Caco-2 (cell line): ENCODE measurements at regions not wholly inside any gene's neighbourhood (a gene's known extent, or its start where the extent isn't known, plus 50 kb on each side); places are given as distances from the start of the nearest gene placed in this dataset.

ENCODE experiments used
- BruUV-seq: library from RNA; stranded (reverse); fragments of 400-500 nt; replicated peaks from 2 replicates; lab custom pipeline; 2021; lab: Mats Ljungman, UMichigan
- CTCF ChIA-PET: fragments of 300-600 bp; sonication (Branson Sonifier 250); formaldehyde crosslinking; loops from one replicate; lab custom pipeline; 2022; ENCODE audit warnings: antibody characterized with exemption; lab: Charles Lee
- POLR2A ChIA-PET: fragments of 300-600 bp; sonication (Branson Sonifier 250); formaldehyde crosslinking; loops from one replicate; lab custom pipeline; 2022; ENCODE audit warnings: antibody characterized with exemption; lab: Charles Lee
- DNase-seq, 2 experiments: peaks; one replicate each; pipeline versions ENCODE4 v3.0.0 to v3.0.0-alpha.2; 2020 to 2022
- H3K27me3 ChIP-seq: replicated peaks from 2 replicates; pipeline ENCODE4 v1.6.0; 2011; ENCODE audit warnings: low read length; ENCODE audit not compliant: control insufficient read depth, insufficient read depth
- H3K36me3 ChIP-seq: 2 replicates; pipeline ENCODE4 v1.5.1; 2011; ENCODE audit warnings: low read length; ENCODE audit not compliant: control insufficient read depth, insufficient read depth
- H3K4me1 ChIP-seq: fragments of 250-450 bp; sonication (Bioruptor Pico); 2 replicates; pipeline ENCODE4 v1.5.1; 2020; ENCODE audit warnings: mild to moderate bottlenecking
- H3K4me3 ChIP-seq: 2 replicates; pipeline ENCODE4 v1.5.1; 2011; ENCODE audit warnings: low read depth, mild to moderate bottlenecking, control low read depth, low read length
- H3K9me3 ChIP-seq: fragments of 250-450 bp; sonication (Bioruptor Pico); 2 replicates; pipeline ENCODE4 v1.5.1; 2020; ENCODE audit warnings: mild to moderate bottlenecking, moderate library complexity
- H3K27ac Mint-ChIP-seq: one replicate; pipeline ENCODE4 v1.8.0; 2022; ENCODE audit warnings: mixed read lengths; ENCODE audit not compliant: unreplicated experiment
- H3K27me3 Mint-ChIP-seq: one replicate; pipeline ENCODE4 v1.8.0; 2022; ENCODE audit warnings: mixed read lengths; ENCODE audit not compliant: insufficient read depth, unreplicated experiment
- H3K36me3 Mint-ChIP-seq: one replicate; pipeline ENCODE4 v1.8.0; 2022; ENCODE audit warnings: mild to moderate bottlenecking, mixed read lengths; ENCODE audit not compliant: insufficient read depth, unreplicated experiment
- H3K4me1 Mint-ChIP-seq: one replicate; pipeline ENCODE4 v1.8.0; 2022; ENCODE audit warnings: low read depth, mixed read lengths; ENCODE audit not compliant: unreplicated experiment
- H3K4me3 Mint-ChIP-seq: one replicate; pipeline ENCODE4 v1.8.0; 2022; ENCODE audit warnings: mild to moderate bottlenecking, moderate library complexity, mixed read lengths; ENCODE audit not compliant: unreplicated experiment
- H3K9me3 Mint-ChIP-seq: one replicate; pipeline ENCODE4 v1.8.0; 2022; ENCODE audit warnings: mixed read lengths; ENCODE audit not compliant: unreplicated experiment
- CTCF ChIP-seq, 2 experiments: fragments of 200-600 bp in 1 of 2; IDR thresholded peaks; 1 replicate in 1 of 2; 2 replicates in 1 of 2; pipeline versions ENCODE4 v1.5.1 to v1.8.0; 2011 to 2022; ENCODE audit warnings: antibody characterized with exemption in 1 of 2, control low read depth in 1 of 2, inconsistent platforms in 1 of 2, low read depth in 1 of 2, low read length in 1 of 2, mild to moderate bottlenecking in 1 of 2, moderate library complexity in 1 of 2; ENCODE audit not compliant: insufficient read depth in 1 of 2, severe bottlenecking in 1 of 2, unreplicated experiment in 1 of 2
- intact Hi-C: fragments of 100-400 bp; cut with micrococcal nuclease; formaldehyde crosslinking; loops from one replicate; pipeline ENCODE4 v1.10.0; 2022; ENCODE audit not compliant: unreplicated experiment

- no peaks in the 10 kb centered on the region for H3K36me3 ChIP-seq
- no peak for TF ChIP-seq CTCF (IDR thresholded peaks at IDR 0.05; ENCODE audit: insufficient read depth in 1 of 2, low read depth in 1 of 2, low read length in 1 of 2, severe bottlenecking in 1 of 2, unreplicated experiment in 1 of 2)
- intact Hi-C loops: no loop called here
- H3K27ac Mint-ChIP-seq: no peak overlapping the region
- H3K36me3 Mint-ChIP-seq: no peaks in the 10 kb centered on the region
- BruUV-seq: no TSS peak
- no peaks in the 10 kb centered on the region for H3K9me3 Mint-ChIP-seq
- ChIA-PET POLR2A (no interaction called here), CTCF (no interaction called here)
- H3K27me3 ChIP-seq: no peaks in the 10 kb centered on the region
- no peak overlapping the region for H3K4me3 ChIP-seq
- H3K9me3 ChIP-seq: no peaks in the 10 kb centered on the region
- no peak overlapping the region for H3K4me3 Mint-ChIP-seq
- H3K4me1 ChIP-seq: no peaks in the 10 kb centered on the region
- no peaks in the 10 kb centered on the region for H3K27me3 Mint-ChIP-seq
- no peaks in the 10 kb centered on the region for H3K4me1 Mint-ChIP-seq
- no peak for DNase-seq
Measured at GRCh38 chrX:125103693-125104092, 216.0 kb upstream of the TEX13C start.

GRCh38 chrX:125108921-125109320 lies 210.8 kb upstream of the TEX13C start:
- no peak overlapping the region for H3K4me3 ChIP-seq
- Mint-ChIP-seq H3K27me3 (peaks cover 2% of the 10 kb centered on the region), H3K4me3 (no peak overlapping the region), H3K27ac (no peak overlapping the region), H3K9me3 (no peaks in the 10 kb centered on the region), H3K36me3 (no peaks in the 10 kb centered on the region), H3K4me1 (no peaks in the 10 kb centered on the region)
- ChIA-PET POLR2A (no interaction called here), CTCF (no interaction called here)
- no peak for TF ChIP-seq CTCF (IDR thresholded peaks at IDR 0.05; ENCODE audit: insufficient read depth in 1 of 2, low read depth in 1 of 2, low read length in 1 of 2, severe bottlenecking in 1 of 2, unreplicated experiment in 1 of 2)
- no TSS peak for BruUV-seq
- H3K27me3 ChIP-seq: no peaks in the 10 kb centered on the region
- H3K36me3 ChIP-seq: no peaks in the 10 kb centered on the region
- intact Hi-C loops: no loop called here
- no peak for DNase-seq
- no peaks in the 10 kb centered on the region for H3K4me1 ChIP-seq
- no peaks in the 10 kb centered on the region for H3K9me3 ChIP-seq

- intact Hi-C loops: loop anchor here (1.0 to 5.0 kb wide), 3 partner anchors 174 to 744 kb away; no protein-coding TSS in a partner anchor
- TF ChIP-seq CTCF (IDR thresholded peaks at IDR 0.05; ENCODE audit: insufficient read depth in 1 of 2, low read depth in 1 of 2, low read length in 1 of 2, severe bottlenecking in 1 of 2, unreplicated experiment in 1 of 2): no peak
- no peaks in the 10 kb centered on the region for H3K36me3 ChIP-seq
- H3K27ac Mint-ChIP-seq: no peak overlapping the region
- no peaks in the 10 kb centered on the region for H3K9me3 Mint-ChIP-seq
- POLR2A ChIA-PET: no interaction called here
- no peak overlapping the region for H3K4me3 Mint-ChIP-seq
- H3K4me1 ChIP-seq: no peaks in the 10 kb centered on the region
- no peaks in the 10 kb centered on the region for H3K27me3 Mint-ChIP-seq
- no peaks in the 10 kb centered on the region for H3K4me1 Mint-ChIP-seq
- CTCF ChIA-PET: interaction anchor here (1.1 kb wide), 1 partner anchor 725 kb away, joined by 4 read pairs; no protein-coding TSS in a partner anchor
- no peaks in the 10 kb centered on the region for H3K9me3 ChIP-seq
- no TSS peak for BruUV-seq
- H3K27me3 ChIP-seq: no peaks in the 10 kb centered on the region
- no peak overlapping the region for H3K4me3 ChIP-seq
- peak in 1 of 2 experiments; percentile 1 for DNase-seq
- H3K36me3 Mint-ChIP-seq: no peaks in the 10 kb centered on the region
Measured at GRCh38 chrX:125131164-125131563, 188.5 kb upstream of the TEX13C start.
